ENCODE measurements at regions not wholly inside any gene's neighbourhood (a gene's known extent, or its start where the extent isn't known, plus 50 kb on each side); places are given as distances from the start of the nearest gene placed in this dataset.
"Not testable (repeated sequence)": the region's sequence is repeated elsewhere in the genome, so short reads cannot be mapped to it uniquely, and the experiment has no call there.

GRCh38 chr7:120070201-120070600 is 202.8 kb upstream of the KCND2 start:
- Histone ChIP-seq H3K27ac (ENCODE audit: low read depth in 1 of 2, low read length in 1 of 2) (no peak overlapping the region), H3K36me3 (ENCODE audit: control insufficient read depth in 4 of 4, insufficient read depth in 4 of 4, low read length in 4 of 4) (no peaks in the 10 kb centered on the region), H3K27me3 (ENCODE audit: control insufficient read depth in 3 of 3, insufficient read depth in 3 of 3, low read length in 2 of 3) (no peaks in the 10 kb centered on the region), H3K4me3 (no peak overlapping the region), H3K9ac (ENCODE audit: insufficient read depth in 1 of 2, low read length in 2 of 2) (no peak overlapping the region), H3K9me3 (ENCODE audit: control insufficient read depth in 4 of 4, insufficient read depth in 3 of 4, low read length in 3 of 4) (peaks cover 0 to 10% (median 2%) of the 10 kb centered on the region in 4 donors), H3K4me1 (ENCODE audit: control insufficient read depth in 5 of 5, insufficient read depth in 5 of 5, low read length in 5 of 5) (no peaks in the 10 kb centered on the region)
- ATAC-seq (ENCODE audit: insufficient read depth, low FRiP score), result no peak
- DNase-seq, result no peak
- WGBS, 2 donors, result 74 to 78% methylated on average over 1 of the region's 1 CpG
- TF ChIP-seq CTCF (IDR thresholded peaks at IDR 0.05; ENCODE audit: control extremely low read depth, extremely low read depth), result no peak

GRCh38 chr7:120077777-120078176 is 195.2 kb upstream of the KCND2 start:
- Histone ChIP-seq H3K27me3 (ENCODE audit: control insufficient read depth in 3 of 3, insufficient read depth in 3 of 3, low read length in 2 of 3) (no peaks in the 10 kb centered on the region), H3K9me3 (ENCODE audit: control insufficient read depth in 4 of 4, insufficient read depth in 3 of 4, low read length in 3 of 4) (no peaks in the 10 kb centered on the region), H3K36me3 (ENCODE audit: control insufficient read depth in 4 of 4, insufficient read depth in 4 of 4, low read length in 4 of 4) (no peaks in the 10 kb centered on the region), H3K4me3 (no peak overlapping the region), H3K9ac (ENCODE audit: insufficient read depth in 1 of 2, low read length in 2 of 2) (no peak overlapping the region), H3K4me1 (ENCODE audit: control insufficient read depth in 5 of 5, insufficient read depth in 5 of 5, low read length in 5 of 5) (no peaks in the 10 kb centered on the region), H3K27ac (ENCODE audit: low read depth in 1 of 2, low read length in 1 of 2) (no peak overlapping the region)
- no peak for DNase-seq
- WGBS, 2 donors, result 72 to 77% methylated on average over 3 of the region's 3 CpGs
- ATAC-seq (ENCODE audit: insufficient read depth, low FRiP score), result no peak
- TF ChIP-seq CTCF (IDR thresholded peaks at IDR 0.05; ENCODE audit: control extremely low read depth, extremely low read depth), result no peak

- H3K27ac ChIP-seq (ENCODE audit: low read depth in 1 of 2, low read length in 1 of 2), result no peak overlapping the region
- no peaks in the 10 kb centered on the region for H3K36me3 ChIP-seq (ENCODE audit: control insufficient read depth in 4 of 4, insufficient read depth in 4 of 4, low read length in 4 of 4)
- H3K9ac ChIP-seq (ENCODE audit: insufficient read depth in 1 of 2, low read length in 2 of 2), result no peak overlapping the region
- ATAC-seq (ENCODE audit: insufficient read depth, low FRiP score) (no peak), DNase-seq (no peak)
- TF ChIP-seq CTCF (IDR thresholded peaks at IDR 0.05; ENCODE audit: control extremely low read depth, extremely low read depth), result no peak
- H3K27me3 ChIP-seq (ENCODE audit: control insufficient read depth in 3 of 3, insufficient read depth in 3 of 3, low read length in 2 of 3), result no peaks in the 10 kb centered on the region
- no peaks in the 10 kb centered on the region for H3K9me3 ChIP-seq (ENCODE audit: control insufficient read depth in 4 of 4, insufficient read depth in 3 of 4, low read length in 3 of 4)
- H3K4me1 ChIP-seq (ENCODE audit: control insufficient read depth in 5 of 5, insufficient read depth in 5 of 5, low read length in 5 of 5), result no peaks in the 10 kb centered on the region
- H3K4me3 ChIP-seq, result no peak overlapping the region
- 65 to 79% methylated on average over 1 of the region's 1 CpG for WGBS, 2 donors
Observed at GRCh38 chr7:120079022-120079421, 194.0 kb upstream of the KCND2 start.

GRCh38 chr7:120079704-120080103 is 193.3 kb upstream of the KCND2 start:
- Histone ChIP-seq H3K36me3 (ENCODE audit: control insufficient read depth in 4 of 4, insufficient read depth in 4 of 4, low read length in 4 of 4) (no peaks in the 10 kb centered on the region), H3K4me1 (ENCODE audit: control insufficient read depth in 5 of 5, insufficient read depth in 5 of 5, low read length in 5 of 5) (no peaks in the 10 kb centered on the region), H3K27me3 (ENCODE audit: control insufficient read depth in 3 of 3, insufficient read depth in 3 of 3, low read length in 2 of 3) (no peaks in the 10 kb centered on the region), H3K9ac (ENCODE audit: insufficient read depth in 1 of 2, low read length in 2 of 2) (no peak overlapping the region), H3K4me3 (no peak overlapping the region), H3K27ac (ENCODE audit: low read depth in 1 of 2, low read length in 1 of 2) (no peak overlapping the region), H3K9me3 (ENCODE audit: control insufficient read depth in 4 of 4, insufficient read depth in 3 of 4, low read length in 3 of 4) (no peaks in the 10 kb centered on the region)
- TF ChIP-seq CTCF (IDR thresholded peaks at IDR 0.05; ENCODE audit: control extremely low read depth, extremely low read depth), result no peak
- DNase-seq (no peak), ATAC-seq (ENCODE audit: insufficient read depth, low FRiP score) (no peak)
- 45 to 47% methylated on average over 3 of the region's 3 CpGs for WGBS, 2 donors

GRCh38 chr7:120086468-120086867 is 186.5 kb upstream of the KCND2 start:
- WGBS, 2 donors, result 88 to 91% methylated on average over 16 of the region's 16 CpGs
- not testable (repeated sequence) for H3K4me3 ChIP-seq; H3K36me3 ChIP-seq (ENCODE audit: control insufficient read depth in 4 of 4, insufficient read depth in 4 of 4, low read length in 4 of 4); H3K9me3 ChIP-seq (ENCODE audit: control insufficient read depth in 4 of 4, insufficient read depth in 3 of 4, low read length in 3 of 4); H3K9ac ChIP-seq (ENCODE audit: insufficient read depth in 1 of 2, low read length in 2 of 2); H3K27ac ChIP-seq (ENCODE audit: low read depth in 1 of 2, low read length in 1 of 2); H3K4me1 ChIP-seq (ENCODE audit: control insufficient read depth in 5 of 5, insufficient read depth in 5 of 5, low read length in 5 of 5); H3K27me3 ChIP-seq (ENCODE audit: control insufficient read depth in 3 of 3, insufficient read depth in 3 of 3, low read length in 2 of 3); DNase-seq; ATAC-seq (ENCODE audit: insufficient read depth, low FRiP score)
